Ascending aorta (tissue), 2 donors: ENCODE measurements at regions not wholly inside any gene's neighbourhood (a gene's known extent, or its start where the extent isn't known, plus 50 kb on each side); places are given as distances from the start of the nearest gene placed in this dataset.
A peak's percentile ranks its signal among the peaks of the same experiment; 100 is the strongest.

ENCODE experiments used
- DNase-seq, 2 donors: peaks; one replicate each; pipeline ENCODE4 v3.0.0-alpha.2; 2019; ENCODE audit warnings: low spot score in 2 of 2
- H3K27ac ChIP-seq, 2 donors: fragments of 200-600 bp; sonication (generic); one replicate each; pipeline ENCODE4 v1.5.1; 2016 to 2017; ENCODE audit warnings: mild to moderate bottlenecking in 1 of 2
- H3K27me3 ChIP-seq: fragments of 200-600 bp; sonication (generic); one replicate; pipeline ENCODE4 v1.5.1; 2017
- H3K36me3 ChIP-seq, 2 donors: fragments of 200-600 bp; sonication (generic); one replicate each; pipeline ENCODE4 v1.5.1; 2016
- H3K4me1 ChIP-seq, 2 donors: fragments of 200-600 bp; sonication (generic); one replicate each; pipeline ENCODE4 v1.5.1; 2016 to 2017; ENCODE audit warnings: mild to moderate bottlenecking in 1 of 2
- H3K4me3 ChIP-seq, 2 donors: fragments of 200-600 bp; sonication (generic); one replicate each; pipeline ENCODE4 v1.5.1; 2016 to 2017; ENCODE audit warnings: mild to moderate bottlenecking in 1 of 2
- H3K9me3 ChIP-seq, 2 donors: fragments of 200-600 bp; sonication (generic); one replicate each; pipeline ENCODE4 v1.5.1; 2016
- intact Hi-C: fragments of 100-400 bp; cut with DNase I; formaldehyde crosslinking; loops from one replicate; pipeline ENCODE4 v1.15.1; 2023
- TF ChIP-seq, protein P1 (sequence below), 3 experiments: fragments of 200-600 bp in 2 of 3; fragments of 450-650 bp in 1 of 3; sonication (generic) in 2 of 3; IDR thresholded peaks; one replicate each; pipeline ENCODE4 v1.5.1; 2016 to 2019; ENCODE audit warnings: antibody characterized with exemption in 3 of 3, mild to moderate bottlenecking in 1 of 3, moderate library complexity in 1 of 3

- Histone ChIP-seq H3K4me1 (peaks cover 3 to 16% of the 10 kb centered on the region in 2 donors), H3K4me3 (no peak overlapping the region), H3K27ac (no peak overlapping the region), H3K27me3 (no peaks in the 10 kb centered on the region), H3K9me3 (no peaks in the 10 kb centered on the region), H3K36me3 (no peaks in the 10 kb centered on the region)
- peak in 1 of 2 donors; percentile 60 for DNase-seq
- TF ChIP-seq, protein P1, sequence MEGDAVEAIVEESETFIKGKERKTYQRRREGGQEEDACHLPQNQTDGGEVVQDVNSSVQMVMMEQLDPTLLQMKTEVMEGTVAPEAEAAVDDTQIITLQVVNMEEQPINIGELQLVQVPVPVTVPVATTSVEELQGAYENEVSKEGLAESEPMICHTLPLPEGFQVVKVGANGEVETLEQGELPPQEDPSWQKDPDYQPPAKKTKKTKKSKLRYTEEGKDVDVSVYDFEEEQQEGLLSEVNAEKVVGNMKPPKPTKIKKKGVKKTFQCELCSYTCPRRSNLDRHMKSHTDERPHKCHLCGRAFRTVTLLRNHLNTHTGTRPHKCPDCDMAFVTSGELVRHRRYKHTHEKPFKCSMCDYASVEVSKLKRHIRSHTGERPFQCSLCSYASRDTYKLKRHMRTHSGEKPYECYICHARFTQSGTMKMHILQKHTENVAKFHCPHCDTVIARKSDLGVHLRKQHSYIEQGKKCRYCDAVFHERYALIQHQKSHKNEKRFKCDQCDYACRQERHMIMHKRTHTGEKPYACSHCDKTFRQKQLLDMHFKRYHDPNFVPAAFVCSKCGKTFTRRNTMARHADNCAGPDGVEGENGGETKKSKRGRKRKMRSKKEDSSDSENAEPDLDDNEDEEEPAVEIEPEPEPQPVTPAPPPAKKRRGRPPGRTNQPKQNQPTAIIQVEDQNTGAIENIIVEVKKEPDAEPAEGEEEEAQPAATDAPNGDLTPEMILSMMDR (IDR thresholded peaks at IDR 0.05): no peak
- intact Hi-C loops: no loop called here
Observed at GRCh38 chr6:108760126-108761050, 87.8 kb upstream of the ARMC2 start.

DNA sequence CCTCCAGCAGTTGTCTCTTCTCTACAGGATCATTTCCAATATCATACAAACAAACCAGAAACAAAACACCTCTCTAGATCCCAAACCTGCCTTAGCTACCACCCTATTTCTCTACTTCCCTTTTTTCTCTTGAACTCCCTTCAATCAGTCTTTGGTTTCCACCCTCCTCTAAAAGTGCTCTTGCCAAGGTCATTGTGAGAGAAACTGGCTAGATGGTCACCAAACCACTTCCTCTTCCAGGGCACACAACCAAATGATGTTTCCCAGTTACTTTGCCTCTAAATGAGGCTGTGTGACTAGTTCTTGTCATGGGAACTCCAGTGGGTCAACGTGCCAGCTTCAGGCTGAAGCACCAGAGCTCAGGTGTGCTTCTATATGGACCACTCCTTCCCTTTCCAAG, 85.8 kb upstream of the ARMC2 start:
- no peak overlapping the region for H3K27ac ChIP-seq
- no peaks in the 10 kb centered on the region for H3K9me3 ChIP-seq
- H3K4me3 ChIP-seq: no peak overlapping the region
- no peaks in the 10 kb centered on the region for H3K27me3 ChIP-seq
- TF ChIP-seq, protein P1 (IDR thresholded peaks at IDR 0.05): no peak
- peaks cover 3 to 7% of the 10 kb centered on the region in 2 donors for H3K4me1 ChIP-seq
- DNase-seq: no peak
- intact Hi-C loops: no loop called here
- no peaks in the 10 kb centered on the region for H3K36me3 ChIP-seq

DNA sequence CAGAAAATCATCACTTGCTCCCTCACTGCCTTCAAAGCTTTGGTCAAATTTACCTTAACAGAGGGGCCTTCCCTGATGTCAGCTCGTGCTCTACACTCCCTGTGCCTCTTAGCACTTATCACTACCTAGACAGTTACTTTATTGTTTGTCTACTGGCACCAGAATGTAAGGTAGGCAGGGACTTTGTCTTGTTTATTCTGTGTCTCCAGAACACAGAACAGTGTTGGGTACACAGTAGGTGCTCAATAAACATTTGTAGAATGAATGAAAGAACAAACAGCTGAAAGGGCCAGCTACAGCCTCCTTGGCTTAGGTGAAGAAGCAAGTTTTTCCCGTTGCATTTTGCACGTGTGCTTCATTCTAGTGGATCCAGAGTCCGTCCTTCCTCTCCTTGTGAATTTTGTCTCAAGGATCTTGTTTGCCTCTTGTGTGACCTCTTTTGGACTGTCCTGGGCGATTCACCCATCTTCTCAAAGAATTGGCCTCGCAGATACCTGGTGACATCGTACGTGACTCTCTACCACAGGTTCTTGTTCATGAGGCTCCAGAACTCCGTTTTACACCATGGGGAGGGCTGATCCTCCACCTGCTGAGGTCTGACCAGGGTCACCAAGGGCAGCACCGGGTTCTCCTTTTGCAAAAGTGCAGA, 84.2 kb upstream of the ARMC2 start:
- intact Hi-C loops: no loop called here
- peaks cover 3 to 7% of the 10 kb centered on the region in 2 donors for H3K4me1 ChIP-seq
- no peaks in the 10 kb centered on the region for H3K9me3 ChIP-seq
- no peak overlapping the region for H3K4me3 ChIP-seq
- DNase-seq: peak in 1 of 2 donors; percentile 18
- H3K27me3 ChIP-seq: no peaks in the 10 kb centered on the region
- H3K36me3 ChIP-seq: no peaks in the 10 kb centered on the region
- TF ChIP-seq, protein P1 (IDR thresholded peaks at IDR 0.05): no peak
- no peak overlapping the region for H3K27ac ChIP-seq

GRCh38 chr6:108764580-108764950, 83.7 kb upstream of the ARMC2 start:
- Histone ChIP-seq H3K27me3 (no peaks in the 10 kb centered on the region), H3K4me1 (peaks cover 3 to 7% of the 10 kb centered on the region in 2 donors), H3K9me3 (no peaks in the 10 kb centered on the region), H3K4me3 (no peak overlapping the region), H3K36me3 (no peaks in the 10 kb centered on the region), H3K27ac (no peak overlapping the region)
- intact Hi-C loops: no loop called here
- TF ChIP-seq, protein P1 (IDR thresholded peaks at IDR 0.05): no peak
- DNase-seq: peak in 1 of 2 donors; percentile 33

DNA sequence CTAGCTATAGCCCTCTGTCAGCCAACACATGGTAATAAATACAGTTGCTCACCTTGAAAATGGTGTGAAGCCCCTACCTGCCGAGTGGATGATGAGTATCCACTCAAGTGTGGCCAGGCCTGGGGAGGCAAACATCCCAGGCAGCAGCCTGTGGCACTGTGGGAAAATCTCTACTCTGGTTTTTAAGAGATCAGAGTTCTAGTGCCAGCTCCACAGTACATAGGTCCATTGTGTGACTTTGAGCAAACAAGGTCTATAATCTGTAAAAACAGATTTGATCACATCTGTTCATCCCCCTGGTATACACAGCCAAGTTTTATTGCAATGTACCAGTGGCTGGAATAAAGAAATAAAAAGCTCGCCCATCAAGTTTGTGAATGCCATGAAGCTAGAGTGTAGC, 82.7 kb upstream of the ARMC2 start:
- peak in 1 of 2 donors; percentile 18 for DNase-seq
- no peaks in the 10 kb centered on the region for H3K36me3 ChIP-seq
- no peak overlapping the region for H3K4me3 ChIP-seq
- intact Hi-C loops: no loop called here
- H3K9me3 ChIP-seq: no peaks in the 10 kb centered on the region
- H3K27me3 ChIP-seq: no peaks in the 10 kb centered on the region
- peaks cover 3 to 7% of the 10 kb centered on the region in 2 donors for H3K4me1 ChIP-seq
- no peak overlapping the region for H3K27ac ChIP-seq
- TF ChIP-seq, protein P1 (IDR thresholded peaks at IDR 0.05): no peak
